GM23338 (cell line): ENCODE measurements at regions not wholly inside any gene's neighbourhood (a gene's known extent, or its start where the extent isn't known, plus 50 kb on each side); places are given as distances from the start of the nearest gene placed in this dataset.

Experiments
- ATAC-seq: fragments of 200-7000 bp; cut with Tn5 transposase; 3 replicates; pipeline ENCODE4 v1.9.1; 2020
- DNase-seq: peaks from one replicate; pipeline ENCODE4 v3.0.0-alpha.2; 2015; ENCODE audit warnings: low spot score
- H2AFZ ChIP-seq: fragments of 200-600 bp; sonication (generic); 2 replicates; pipeline ENCODE4 v1.8.0; 2016; ENCODE audit warnings: antibody characterized with exemption, mild to moderate bottlenecking, moderate library complexity
- H3F3A ChIP-seq: fragments of 200-600 bp; sonication (generic); replicated peaks from 2 replicates; pipeline ENCODE4 v1.8.0; 2017; ENCODE audit warnings: antibody characterized with exemption, mixed run types, low read depth
- H3K27ac ChIP-seq: fragments of 200-600 bp; sonication (generic); 2 replicates; pipeline ENCODE4 v1.6.1; 2016; ENCODE audit warnings: low read depth
- H3K27me3 ChIP-seq: fragments of 200-600 bp; sonication (generic); 2 replicates; pipeline ENCODE4 v1.8.0; 2016; ENCODE audit warnings: mild to moderate bottlenecking, mixed run types, moderate library complexity; ENCODE audit not compliant: insufficient read depth
- H3K36me3 ChIP-seq: fragments of 200-600 bp; sonication (generic); 2 replicates; pipeline ENCODE4 v1.8.0; 2016; ENCODE audit warnings: mild to moderate bottlenecking; ENCODE audit not compliant: insufficient read depth
- H3K4me1 ChIP-seq: fragments of 200-600 bp; sonication (generic); 2 replicates; pipeline ENCODE4 v1.8.0; 2016; ENCODE audit warnings: mild to moderate bottlenecking, moderate library complexity; ENCODE audit not compliant: insufficient read depth
- H3K4me2 ChIP-seq: fragments of 200-600 bp; sonication (generic); 2 replicates; pipeline ENCODE4 v1.7.1; 2017; ENCODE audit warnings: mixed run types
- H3K4me3 ChIP-seq: fragments of 200-600 bp; sonication (generic); 2 replicates; pipeline ENCODE4 v1.6.1; 2016; ENCODE audit warnings: mixed run types
- H3K79me2 ChIP-seq: fragments of 200-600 bp; sonication (generic); replicated peaks from 2 replicates; pipeline ENCODE4 v1.8.0; 2017; ENCODE audit warnings: mild to moderate bottlenecking; ENCODE audit not compliant: insufficient read depth
- H3K9me2 ChIP-seq: fragments of 200-600 bp; sonication (generic); 2 replicates; pipeline ENCODE4 v1.8.0; 2017; ENCODE audit not compliant: insufficient read depth
- H4K20me1 ChIP-seq: fragments of 200-600 bp; sonication (generic); replicated peaks from 2 replicates; pipeline ENCODE4 v1.8.0; 2017; ENCODE audit warnings: mild to moderate bottlenecking; ENCODE audit not compliant: insufficient read depth
- H3K27ac Mint-ChIP-seq: 2 replicates; pipeline ENCODE4 v1.8.0; 2020; ENCODE audit warnings: inconsistent platforms, mild to moderate bottlenecking, moderate library complexity, mixed read lengths
- H3K27me3 Mint-ChIP-seq: 3 replicates; pipeline ENCODE4 v1.8.0; 2022; ENCODE audit warnings: low read depth, mild to moderate bottlenecking, moderate library complexity, mixed read lengths, inconsistent platforms; ENCODE audit not compliant: insufficient read depth, poor library complexity
- H3K36me3 Mint-ChIP-seq: 3 replicates; pipeline ENCODE4 v1.8.0; 2021; ENCODE audit warnings: low read depth, mild to moderate bottlenecking, inconsistent platforms, moderate library complexity, mixed read lengths
- H3K4me1 Mint-ChIP-seq: 3 replicates; pipeline ENCODE4 v1.8.0; 2020; ENCODE audit warnings: mild to moderate bottlenecking, inconsistent platforms, mixed read lengths
- H3K4me3 Mint-ChIP-seq: 3 replicates; pipeline ENCODE4 v1.8.0; 2021; ENCODE audit warnings: moderate library complexity, mild to moderate bottlenecking, inconsistent platforms, mixed read lengths
- H3K9me3 Mint-ChIP-seq: 3 replicates; pipeline ENCODE4 v1.8.0; 2020; ENCODE audit warnings: moderate library complexity, mild to moderate bottlenecking, inconsistent platforms, mixed read lengths
- CTCF ChIP-seq, 2 experiments: fragments of 200-600 bp in 1 of 2; sonication (generic) in 1 of 2; conservative IDR thresholded peaks; 2 replicates each; pipeline versions ENCODE4 v1.5.1 to v1.6.1; 2016 to 2017; ENCODE audit warnings: antibody characterized with exemption in 2 of 2, low read depth in 2 of 2, mild to moderate bottlenecking in 2 of 2, moderate library complexity in 1 of 2
- ETS1 ChIP-seq: IDR thresholded peaks from 2 replicates; pipeline ENCODE4 v1.6.1; 2016; ENCODE audit warnings: antibody characterized with exemption
- EZH2 ChIP-seq: fragments of 200-600 bp; sonication (generic); IDR thresholded peaks from one replicate; pipeline ENCODE4 v1.8.0; 2017; ENCODE audit warnings: antibody characterized with exemption, mild to moderate bottlenecking, low read depth; ENCODE audit not compliant: unreplicated experiment
- JUNB ChIP-seq: IDR thresholded peaks from one replicate; pipeline ENCODE4 v1.6.1; 2016; ENCODE audit warnings: antibody characterized with exemption; ENCODE audit not compliant: unreplicated experiment
- POLR2AphosphoS5 ChIP-seq: IDR thresholded peaks from 2 replicates; pipeline ENCODE4 v1.6.1; 2016; ENCODE audit warnings: antibody characterized with exemption, low read depth
- REST ChIP-seq: IDR thresholded peaks from one replicate; pipeline ENCODE4 v1.6.1; 2018; ENCODE audit warnings: antibody characterized with exemption; ENCODE audit not compliant: unreplicated experiment
- ZNF114 ChIP-seq: fragments of 250-450 bp; sonication (Bioruptor Pico); IDR thresholded peaks from 2 replicates; pipeline ENCODE4 v1.5.0; 2020; ENCODE audit warnings: mild to moderate bottlenecking, moderate library complexity
- ZNF462 ChIP-seq: fragments of 250-450 bp; sonication (Bioruptor Pico); IDR thresholded peaks from 2 replicates; pipeline ENCODE4 v1.5.0; 2020; ENCODE audit warnings: mild to moderate bottlenecking, moderate library complexity

- Histone ChIP-seq H3K4me3 (no peak overlapping the region), H3K79me2 (no peaks in the 10 kb centered on the region), H3K4me2 (no peak overlapping the region), H3K36me3 (no peaks in the 10 kb centered on the region), H3F3A (no peaks in the 10 kb centered on the region), H4K20me1 (no peaks in the 10 kb centered on the region), H3K4me1 (no peaks in the 10 kb centered on the region), H2AFZ (no peak overlapping the region), H3K9me2 (peaks cover 16% of the 10 kb centered on the region), H3K27me3 (no peaks in the 10 kb centered on the region), H3K27ac (no peak overlapping the region)
- no peak overlapping the region for H3K27ac Mint-ChIP-seq
- no peaks in the 10 kb centered on the region; the same call in 2 of the 3 replicates for H3K9me3 Mint-ChIP-seq
- TF ChIP-seq ZNF114 (CRISPR knock-in tag) = no peak
- no peak for TF ChIP-seq EZH2
- TF ChIP-seq ZNF462 (CRISPR knock-in tag) = no peak
- peak in 1 of 2 experiments; percentile 64; a peak in 3 of 4 replicates for TF ChIP-seq CTCF (conservative IDR thresholded peaks at IDR 0.05; ENCODE audit: low read depth in 2 of 2)
- TF ChIP-seq POLR2AphosphoS5 = no peak
- no peak for TF ChIP-seq REST
- TF ChIP-seq ETS1 = no peak
- TF ChIP-seq JUNB = no peak
- peaks cover 7% of the 10 kb centered on the region; the same call in 2 of the 3 replicates for H3K4me1 Mint-ChIP-seq
- ATAC-seq = peak; percentile 67
- no peaks in the 10 kb centered on the region for H3K36me3 Mint-ChIP-seq
- peaks cover 6% of the 10 kb centered on the region for H3K27me3 Mint-ChIP-seq
- DNase-seq = peak; percentile 28
- no peak overlapping the region for H3K4me3 Mint-ChIP-seq
These were observed 528.9 kb downstream of the OMA1 start for GRCh38 chr1:58017641-58018040.
